Right hindlimb (tissue), 1 donor: ENCODE measurements at regions not wholly inside any gene's neighbourhood (a gene's known extent, or its start where the extent isn't known, plus 50 kb on each side); places are given as distances from the start of the nearest gene placed in this dataset.

ENCODE experiments used
- DNase-seq: peaks from one replicate; pipeline ENCODE4 v3.0.0-alpha.2; 2018

- DNase-seq = no peak
These were observed 102.6 kb upstream of the ZFP64 start for GRCh38 chr20:52294106-52294628.

GRCh38 chr20:52291109-52291508 is 99.5 kb upstream of the ZFP64 start:
- DNase-seq = peak; percentile 24

GRCh38 chr20:52290569-52290968 is 99.0 kb upstream of the ZFP64 start:
- no peak for DNase-seq

- no peak for DNase-seq
These were observed 98.5 kb upstream of the ZFP64 start for GRCh38 chr20:52289956-52290565.

GRCh38 chr20:52280407-52280806 is 88.8 kb upstream of the ZFP64 start:
- no peak for DNase-seq

- DNase-seq = no peak
These were observed 88.1 kb upstream of the ZFP64 start for GRCh38 chr20:52279706-52280105.

- DNase-seq = peak; percentile 44
These were observed 83.7 kb upstream of the ZFP64 start for GRCh38 chr20:52275181-52275691.

- no peak for DNase-seq
These were observed 79.1 kb upstream of the ZFP64 start for GRCh38 chr20:52270696-52271095.

- DNase-seq = no peak
These were observed 78.5 kb upstream of the ZFP64 start for GRCh38 chr20:52270001-52270606.

- peak; percentile 29 for DNase-seq
These were observed 77.7 kb upstream of the ZFP64 start for GRCh38 chr20:52269321-52269720.

GRCh38 chr20:52268184-52268749 is 76.7 kb upstream of the ZFP64 start:
- DNase-seq = no peak

GRCh38 chr20:52267418-52267817 is 75.8 kb upstream of the ZFP64 start:
- DNase-seq = no peak

GRCh38 chr20:52263757-52264156 is 72.2 kb upstream of the ZFP64 start:
- no peak for DNase-seq

- DNase-seq = no peak
These were observed 70.2 kb upstream of the ZFP64 start for GRCh38 chr20:52261792-52262191.

GRCh38 chr20:52259295-52259694 is 67.7 kb upstream of the ZFP64 start:
- DNase-seq = no peak

- DNase-seq = no peak
These were observed 64.9 kb upstream of the ZFP64 start for GRCh38 chr20:52256454-52256853.

GRCh38 chr20:52252664-52253063 is 61.1 kb upstream of the ZFP64 start:
- no peak for DNase-seq

- no peak for DNase-seq
These were observed 60.2 kb upstream of the ZFP64 start for GRCh38 chr20:52251827-52252226.

GRCh38 chr20:52251136-52251700 is 59.6 kb upstream of the ZFP64 start:
- DNase-seq = no peak

GRCh38 chr20:52247548-52247947 is 56.0 kb upstream of the ZFP64 start:
- DNase-seq = no peak

GRCh38 chr20:52246366-52246765 is 54.8 kb upstream of the ZFP64 start:
- no peak for DNase-seq

GRCh38 chr20:52244702-52245101 is 53.1 kb upstream of the ZFP64 start:
- no peak for DNase-seq
